ENCODE measurements at regions not wholly inside any gene's neighbourhood (a gene's known extent, or its start where the extent isn't known, plus 50 kb on each side); places are given as distances from the start of the nearest gene placed in this dataset.
"Not testable (repeated sequence)": the region's sequence is repeated elsewhere in the genome, so short reads cannot be mapped to it uniquely, and the experiment has no call there.

DNA sequence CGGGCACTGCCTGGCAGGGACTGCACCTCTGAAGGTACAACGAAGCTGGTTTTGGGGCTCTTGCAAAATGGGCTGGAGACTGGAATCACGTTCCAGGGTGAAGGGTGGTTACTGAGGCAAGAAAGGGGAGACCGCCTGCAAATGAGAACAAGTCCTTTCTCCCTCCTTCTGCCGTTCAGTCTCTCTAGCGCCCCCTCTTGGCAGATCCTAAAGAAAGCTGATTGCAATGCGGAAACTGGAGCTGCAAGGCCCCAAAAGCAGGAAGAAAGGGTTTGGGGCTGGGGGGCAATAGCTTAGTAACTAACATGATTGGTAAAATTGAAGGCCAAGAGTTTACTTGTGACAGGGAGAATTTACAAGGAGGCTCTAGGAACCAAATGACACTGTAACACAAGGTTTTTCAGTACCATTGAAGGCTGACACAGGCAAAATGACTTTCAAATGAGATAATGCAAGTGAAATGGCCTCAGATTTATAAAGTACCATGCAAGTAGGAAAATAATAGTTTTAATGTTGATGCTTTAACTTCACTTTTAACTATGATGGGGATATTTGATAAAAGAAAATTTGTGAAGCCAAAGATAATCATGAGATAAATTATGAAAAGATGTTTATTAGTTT is 222.7 kb upstream of the HAND2 start:
- DNase-seq = no peak

DNA sequence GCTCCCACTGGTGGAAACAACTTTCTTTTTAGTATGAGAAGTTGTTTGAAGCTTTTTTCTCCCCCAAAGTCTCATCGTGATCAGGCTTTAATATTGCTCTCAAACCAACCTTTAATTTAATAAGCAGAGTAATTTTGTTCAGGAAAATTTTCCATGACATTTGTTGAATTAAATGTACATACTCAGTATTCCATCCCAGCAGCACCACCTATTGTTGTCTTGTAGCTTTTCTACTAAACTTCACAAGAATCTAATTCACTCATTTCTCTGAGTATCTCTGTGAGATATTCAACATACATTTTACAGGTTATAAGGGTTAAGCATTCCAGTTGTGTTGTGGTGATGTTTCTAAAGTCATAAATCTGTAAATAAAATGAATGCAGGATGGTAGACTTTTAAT is 218.3 kb upstream of the HAND2 start:
- no peak for DNase-seq

DNA sequence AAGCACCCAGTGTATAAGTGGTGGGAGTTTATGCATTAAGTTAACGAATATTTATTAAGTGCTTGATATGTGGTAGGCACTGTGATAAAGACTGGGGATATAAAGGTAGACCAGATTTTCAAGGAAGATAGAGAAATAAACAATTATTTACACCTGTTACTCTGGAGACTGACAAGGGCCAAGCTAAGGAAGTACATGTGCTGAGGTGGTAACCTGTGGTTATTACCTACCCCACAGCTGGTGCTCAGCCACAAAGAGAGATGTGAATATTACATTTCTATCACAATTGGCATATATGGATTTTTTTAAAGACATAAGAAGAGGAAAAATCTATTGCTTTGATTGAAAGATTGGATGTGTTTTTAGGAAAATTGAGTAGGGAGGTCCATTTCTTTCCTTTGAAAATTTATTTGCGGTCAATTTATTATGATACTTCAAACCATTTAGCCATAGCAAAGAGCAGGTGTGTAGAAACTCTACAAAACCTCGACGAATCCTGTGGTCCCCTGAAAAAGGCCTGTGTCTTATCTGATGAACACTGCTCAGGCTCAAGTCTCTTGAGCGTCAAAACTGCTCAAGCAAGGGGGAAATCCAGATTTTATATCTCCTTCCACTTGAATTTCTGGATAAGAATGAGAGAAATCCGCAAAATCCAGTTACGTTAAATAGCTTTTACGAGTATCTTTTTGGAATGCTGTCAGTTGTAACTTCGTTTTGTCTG is 217.7 kb upstream of the HAND2 start:
- no peak for DNase-seq

DNA sequence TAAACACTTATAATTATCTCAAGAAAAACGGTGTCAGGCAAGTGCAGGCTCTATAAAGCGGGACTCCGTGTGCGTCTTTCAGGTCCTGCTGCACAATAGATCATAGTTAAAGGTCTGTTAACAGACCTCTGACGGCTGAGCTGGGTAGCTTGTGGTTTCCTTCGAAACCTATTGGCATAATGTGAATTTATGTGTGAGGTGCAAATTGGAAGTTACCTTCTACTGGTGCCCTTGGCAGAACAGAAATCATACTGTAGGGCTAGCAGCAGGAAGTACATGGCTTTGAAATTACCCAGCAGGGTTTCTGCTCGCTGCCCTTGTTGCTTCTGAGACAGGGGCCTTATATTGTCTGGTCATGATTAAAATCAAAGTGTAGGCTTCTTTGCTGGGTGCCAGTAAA is 216.4 kb upstream of the HAND2 start:
- no peak for DNase-seq

DNA sequence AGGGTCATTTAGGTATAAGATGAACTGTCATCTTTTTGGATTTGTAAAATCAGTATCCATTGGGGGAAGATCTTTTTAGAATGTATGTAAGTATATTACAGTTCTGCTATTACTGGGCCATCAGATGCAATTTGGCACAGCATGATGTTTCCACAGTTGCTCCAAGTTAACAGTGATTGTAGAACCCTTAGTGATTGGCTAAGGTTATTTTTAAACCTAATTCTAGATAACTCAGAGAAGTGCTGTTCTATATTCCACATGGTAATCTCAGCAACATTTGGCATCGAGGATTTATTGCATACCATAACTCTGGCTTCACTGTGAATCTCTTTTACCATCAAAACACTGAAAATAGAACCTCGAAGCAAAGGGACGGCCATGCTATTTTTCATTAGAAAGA is 215.7 kb upstream of the HAND2 start:
- no peak for DNase-seq

DNA sequence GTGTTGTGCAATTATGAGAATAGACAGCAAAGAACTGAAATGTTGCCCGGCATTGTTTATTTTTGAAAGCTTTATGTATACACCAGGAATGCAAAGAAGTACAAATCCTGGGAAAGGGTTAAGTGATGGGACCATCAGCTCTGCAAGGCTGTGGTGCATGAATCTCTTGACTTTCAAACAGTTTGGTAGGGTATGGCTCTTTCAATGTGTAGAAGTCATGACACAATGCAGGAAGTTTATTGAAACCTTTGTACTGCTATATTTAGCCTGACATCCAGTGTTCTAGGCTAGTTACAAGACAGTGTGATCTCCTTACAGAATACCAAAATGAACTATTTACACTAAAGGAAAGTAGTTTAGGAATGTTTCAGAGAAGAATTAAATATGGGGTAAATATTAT is 206.8 kb upstream of the HAND2 start:
- no peak for DNase-seq

DNA sequence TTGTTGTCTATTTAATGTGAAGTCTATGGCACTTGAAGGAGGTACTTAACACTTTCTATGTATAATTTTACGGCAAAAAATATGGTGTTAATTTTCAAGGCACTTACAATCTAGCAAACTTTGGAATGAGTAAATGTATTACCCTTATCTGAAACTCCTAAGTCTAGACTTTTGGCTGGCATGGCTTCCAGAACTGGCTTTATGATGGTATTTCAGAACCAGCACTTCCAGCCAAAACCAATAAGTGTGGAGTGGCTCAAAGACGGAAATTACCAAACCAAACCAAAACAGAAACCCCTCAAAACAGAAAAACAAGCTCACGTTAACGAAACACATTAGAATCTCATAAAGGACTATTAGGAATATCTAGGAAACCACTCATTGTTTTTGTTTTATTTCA is 205.6 kb upstream of the HAND2 start:
- no peak for DNase-seq

DNA sequence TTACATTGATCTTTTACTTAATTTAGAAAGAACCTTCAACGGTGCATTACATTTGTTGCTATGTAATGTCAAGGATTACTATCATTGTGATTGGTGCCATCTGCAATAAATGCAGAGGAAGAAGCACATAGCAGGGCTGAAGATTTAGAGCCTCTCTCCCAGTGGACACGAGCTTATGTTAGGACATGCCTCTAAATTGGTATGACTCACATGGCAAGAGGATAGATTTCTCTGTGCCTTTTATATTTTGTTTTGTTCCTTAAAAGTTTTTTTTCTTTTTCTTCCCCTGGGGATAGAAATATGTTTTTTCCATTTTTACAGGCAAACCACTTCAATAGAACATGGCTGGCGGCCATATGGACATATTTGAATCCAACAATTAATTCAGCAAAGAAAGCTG is 205.0 kb upstream of the HAND2 start:
- DNase-seq = no peak

DNA sequence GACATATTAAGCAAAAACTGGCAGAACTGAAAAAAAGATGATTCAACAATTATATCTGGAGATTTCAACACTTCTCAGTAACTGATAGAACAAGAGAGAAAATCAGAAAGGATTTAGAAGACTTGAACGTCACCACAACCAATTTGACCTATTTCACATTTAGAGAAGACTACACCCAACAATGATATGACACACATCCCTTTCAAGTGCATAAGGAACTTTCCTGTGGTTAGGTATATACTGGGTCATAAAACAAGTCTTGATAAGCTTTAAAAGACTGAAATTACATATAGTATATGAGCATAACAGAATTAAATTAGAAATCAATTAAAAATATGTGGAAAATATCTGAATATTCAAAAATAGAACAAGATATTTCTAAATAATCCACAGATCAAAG is 201.2 kb upstream of the HAND2 start:
- DNase-seq = no peak

DNA sequence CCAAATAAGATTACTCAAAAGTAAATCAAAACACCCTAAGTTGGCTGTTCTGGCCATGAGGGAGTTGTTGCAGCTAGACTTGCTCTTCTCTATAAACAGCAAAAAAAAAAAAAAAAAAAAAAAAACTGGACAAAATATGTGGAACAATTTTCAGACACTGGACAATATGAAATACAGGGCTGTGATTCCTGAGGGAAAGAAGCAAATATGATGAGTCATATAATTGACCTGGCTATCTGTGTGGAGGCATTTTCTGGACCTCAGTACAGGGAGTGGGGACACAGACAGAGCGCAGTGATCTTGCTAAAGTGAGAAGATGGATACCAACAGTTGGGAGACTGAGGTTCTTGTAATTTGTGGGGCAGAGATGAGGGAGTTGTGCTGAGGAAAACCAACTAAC is 192.0 kb upstream of the HAND2 start:
- DNase-seq = no peak

DNA sequence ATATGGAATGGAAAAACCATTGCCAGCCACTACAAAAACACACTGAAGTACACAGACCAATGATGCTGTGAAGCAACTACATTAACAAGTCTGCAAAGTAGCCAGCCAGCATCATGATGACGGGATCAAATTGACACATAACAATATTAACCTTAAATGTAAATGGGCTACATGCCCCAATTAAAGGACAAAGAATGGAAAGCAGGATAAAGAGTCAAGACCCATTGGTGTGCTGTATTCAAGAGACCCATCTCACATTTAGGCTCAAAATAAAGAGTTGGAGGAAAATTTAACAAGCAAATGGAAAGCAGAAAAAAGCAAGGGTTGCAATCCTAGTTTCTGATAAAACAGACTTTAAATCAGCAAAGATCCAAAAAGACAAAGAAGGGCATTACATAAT is 188.5 kb upstream of the HAND2 start:
- DNase-seq = not testable (repeated sequence)

DNA sequence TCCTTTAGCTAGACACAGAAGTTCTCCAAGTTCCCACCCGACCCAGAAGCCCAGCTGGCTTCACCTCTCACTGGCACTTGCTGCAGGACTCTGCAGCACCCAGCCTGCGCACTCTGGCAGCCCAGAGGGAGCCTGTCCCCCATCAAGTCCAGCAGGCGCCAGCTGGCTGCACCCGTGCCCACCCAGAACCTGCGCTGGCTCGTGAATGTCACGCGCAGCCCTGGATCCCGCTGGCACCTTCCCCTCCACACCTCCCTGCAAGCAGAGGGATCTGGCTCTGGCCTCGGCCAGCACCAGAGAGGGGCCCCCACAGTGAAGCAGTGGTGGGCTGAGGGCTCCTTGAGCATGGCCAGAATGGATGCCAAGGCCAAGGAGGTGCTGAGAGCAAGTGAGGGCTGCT is 187.6 kb upstream of the HAND2 start:
- DNase-seq = no peak

DNA sequence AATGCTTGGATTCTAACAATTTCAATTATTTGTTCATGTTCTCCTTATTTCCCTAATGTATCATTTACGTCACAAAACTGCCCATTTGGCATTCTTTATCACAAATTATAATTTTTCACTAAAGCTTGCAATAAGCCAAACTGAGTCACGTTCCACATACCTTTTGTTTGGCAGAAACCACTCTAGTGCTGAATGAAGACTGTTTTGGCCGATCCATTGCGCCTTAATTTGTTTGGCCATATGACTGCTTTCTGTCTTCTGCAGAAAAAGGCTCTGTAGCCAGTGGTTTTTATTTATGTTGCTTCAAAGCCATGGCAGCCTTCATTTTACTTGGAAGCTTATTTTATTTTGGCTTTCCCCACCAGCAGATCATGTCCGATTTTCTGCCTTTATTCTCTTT is 184.4 kb upstream of the HAND2 start:
- no peak for DNase-seq

DNA sequence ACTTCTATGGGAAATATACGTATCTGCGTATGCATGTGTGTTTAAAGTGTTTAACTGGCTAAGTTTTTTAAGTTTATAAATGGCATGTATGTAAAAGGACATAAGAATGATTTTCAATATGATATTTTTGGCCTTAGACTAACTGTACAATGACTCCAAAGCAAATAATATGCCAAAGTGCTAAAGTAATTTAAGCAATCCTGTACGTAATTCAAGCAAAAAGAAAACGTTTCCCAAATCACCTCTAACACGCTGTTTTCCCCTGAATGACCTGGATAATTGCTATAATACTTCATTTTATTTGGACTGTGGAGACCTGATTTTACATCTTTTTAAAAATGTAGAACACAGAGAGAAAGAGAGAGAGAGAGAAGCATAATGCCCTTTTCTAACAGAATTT is 183.0 kb upstream of the HAND2 start:
- DNase-seq = no peak

DNA sequence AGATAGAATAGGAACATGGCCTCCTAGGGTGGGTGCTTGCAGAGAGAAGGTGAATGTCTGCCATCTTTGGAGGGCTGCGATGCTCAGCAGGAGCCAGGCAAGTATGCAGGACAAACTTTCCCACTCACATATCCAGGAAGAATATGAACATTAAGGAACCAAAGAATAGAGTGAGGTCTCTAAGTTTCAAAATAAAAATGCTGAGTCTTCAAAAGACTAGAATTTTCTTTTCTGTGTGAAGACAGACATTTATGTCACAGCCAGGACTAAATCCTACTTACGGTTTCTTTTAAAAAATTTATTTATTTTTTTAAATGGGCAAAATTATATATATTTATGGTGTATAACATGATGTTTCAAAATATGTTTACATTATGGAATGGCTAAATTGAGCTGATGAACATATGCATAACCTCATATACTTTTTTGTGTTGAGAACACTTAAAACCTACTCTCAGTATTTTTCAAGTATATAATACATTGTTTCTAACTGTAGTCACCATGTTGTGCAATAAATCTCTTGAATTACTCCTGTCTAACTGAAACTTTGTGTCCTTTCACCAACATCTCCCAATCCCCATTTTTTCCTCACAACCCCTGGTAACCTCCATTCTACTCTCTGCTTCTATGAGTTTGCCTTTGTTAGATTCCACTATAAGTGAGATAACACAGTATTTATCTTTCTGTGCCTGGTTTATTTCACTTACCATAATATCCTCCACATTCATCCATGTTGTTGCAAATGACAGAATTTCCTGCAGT is 177.8 kb upstream of the HAND2 start:
- DNase-seq = no peak

DNA sequence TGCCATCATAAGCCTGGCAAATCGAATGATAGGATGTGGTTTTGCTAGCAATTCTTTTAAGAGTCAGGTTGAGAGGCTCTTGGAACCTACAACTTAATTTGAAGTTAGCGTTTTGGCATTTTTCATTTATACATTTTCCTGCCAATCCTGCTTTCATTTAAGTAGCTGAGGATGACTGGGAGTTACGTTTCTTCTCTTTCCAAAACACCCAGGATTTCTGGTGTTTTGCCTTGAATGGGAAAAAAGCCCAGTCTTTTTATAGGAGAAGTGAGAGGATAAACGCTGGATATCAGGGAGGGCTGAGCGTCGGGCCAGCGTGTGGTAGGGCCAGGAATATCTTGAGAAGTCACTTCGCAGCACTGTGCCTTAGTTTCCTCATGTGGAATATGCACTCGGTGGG is 174.2 kb upstream of the HAND2 start:
- no peak for DNase-seq

DNA sequence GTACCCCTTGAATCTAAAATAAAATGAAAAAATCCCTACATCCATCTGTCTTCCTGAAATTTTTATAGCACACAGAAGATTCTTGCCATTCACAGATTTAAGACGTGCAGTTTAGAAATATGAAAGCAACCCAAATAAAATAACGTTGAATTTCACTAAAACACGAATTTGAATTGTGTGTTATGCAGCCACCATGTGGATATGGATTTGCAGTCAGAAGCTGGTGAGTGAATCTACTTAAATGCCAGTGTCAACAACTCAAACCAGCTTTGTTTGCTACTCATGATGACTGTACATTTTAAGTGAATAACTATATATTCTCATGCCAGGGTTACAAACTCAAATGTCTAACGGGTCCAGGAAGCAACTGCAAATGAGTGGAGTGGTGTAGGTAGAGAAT is 173.0 kb upstream of the HAND2 start:
- no peak for DNase-seq

DNA sequence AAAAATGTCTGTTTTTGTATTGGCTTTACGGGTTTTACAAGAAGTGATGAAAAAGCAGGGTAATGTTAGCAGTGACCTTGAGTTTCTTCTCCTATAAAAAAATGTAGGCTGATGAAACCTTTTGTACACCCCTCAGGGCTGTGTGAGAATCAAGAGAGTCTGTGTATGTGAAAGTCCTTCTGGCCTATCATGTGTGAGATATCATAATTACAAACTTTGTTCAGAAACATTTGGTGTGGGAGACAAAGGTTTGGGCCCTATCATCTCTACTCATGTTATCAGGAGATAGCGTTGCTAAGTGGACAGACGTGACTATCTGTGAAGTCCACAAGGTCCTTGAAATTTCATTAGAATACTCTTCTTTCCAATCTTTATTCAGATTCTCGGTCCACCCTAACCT is 170.6 kb upstream of the HAND2 start:
- no peak for DNase-seq

DNA sequence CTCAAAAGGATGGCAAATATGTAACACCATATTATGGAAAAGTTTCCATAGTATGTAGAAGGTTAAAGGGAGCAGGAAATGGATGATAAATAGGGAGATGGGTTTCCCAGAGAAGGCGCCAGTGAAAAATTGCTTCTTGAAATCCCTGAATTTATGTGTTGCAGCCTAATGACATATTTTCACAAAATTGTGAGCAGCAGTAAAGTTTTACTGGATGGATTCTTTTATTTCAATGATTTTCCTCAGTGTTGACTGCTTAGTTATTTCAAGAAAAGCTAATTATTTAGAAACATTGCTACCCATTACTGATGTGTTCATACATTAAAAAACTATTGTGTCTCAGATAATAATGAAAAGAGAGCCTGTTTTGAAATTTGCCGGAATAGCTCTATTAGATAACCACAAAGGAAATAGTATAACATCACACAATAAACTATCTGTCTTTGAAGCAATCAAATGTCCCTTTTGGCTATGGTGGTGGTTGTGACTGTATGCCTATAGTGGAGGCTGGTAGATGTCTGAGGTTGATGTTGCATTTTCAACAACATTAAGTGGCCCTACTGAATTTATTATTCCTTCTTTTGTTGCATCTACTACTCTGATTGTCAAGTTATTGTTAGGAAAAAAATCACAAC is 169.9 kb upstream of the HAND2 start:
- no peak for DNase-seq

DNA sequence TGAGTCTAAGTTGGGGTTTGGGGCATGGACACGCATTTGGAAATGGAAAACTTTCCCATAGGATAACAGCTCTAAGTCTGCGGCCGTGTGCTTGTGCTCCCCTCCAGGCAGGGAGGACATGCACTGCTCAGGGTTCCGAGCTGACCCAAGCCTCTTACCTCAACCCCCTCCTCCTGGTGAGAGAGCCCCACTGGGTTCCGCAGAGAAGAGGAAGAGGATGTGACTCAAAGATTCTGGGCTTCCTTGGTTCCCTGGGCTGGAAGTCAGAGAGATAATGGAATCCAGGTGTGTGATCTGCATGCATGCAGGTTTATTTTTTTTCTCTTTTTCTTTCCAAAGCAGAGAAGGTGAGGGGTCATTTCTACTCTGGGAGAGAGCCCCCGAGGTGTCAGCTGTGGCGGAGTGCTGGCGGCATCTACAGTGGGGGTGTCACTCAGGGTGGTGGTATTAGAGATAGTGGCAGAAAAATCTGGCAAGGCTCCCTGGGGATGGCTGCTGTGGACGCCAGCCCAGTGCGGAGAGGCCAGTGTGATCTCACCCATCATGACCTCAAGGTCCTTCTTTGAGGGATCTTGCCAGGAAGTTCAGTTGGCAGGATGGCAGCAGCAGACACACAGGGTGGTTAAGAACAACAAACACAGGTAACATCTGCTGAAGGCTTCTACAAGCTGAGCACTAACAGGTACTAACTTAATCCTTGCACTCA is 168.7 kb upstream of the HAND2 start:
- no peak for DNase-seq

DNA sequence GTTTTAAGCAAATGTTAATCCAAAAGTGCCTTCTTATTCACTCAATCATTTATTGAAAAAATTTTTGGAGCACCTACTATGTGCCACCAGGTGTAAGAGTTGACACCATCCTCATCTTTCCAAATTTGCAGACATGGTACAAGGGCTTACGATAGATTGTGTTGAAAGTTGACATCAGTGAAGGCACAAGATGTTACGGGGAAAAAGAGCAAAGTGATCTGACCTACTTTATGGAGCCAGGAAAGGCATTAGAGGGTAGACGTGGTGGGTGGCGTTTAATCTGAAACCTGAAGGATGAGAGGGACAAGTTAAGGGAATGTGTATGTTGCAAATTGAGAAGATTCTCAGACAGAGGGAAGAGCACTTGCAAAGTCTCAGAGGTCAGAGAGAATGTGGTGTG is 167.8 kb upstream of the HAND2 start:
- no peak for DNase-seq

DNA sequence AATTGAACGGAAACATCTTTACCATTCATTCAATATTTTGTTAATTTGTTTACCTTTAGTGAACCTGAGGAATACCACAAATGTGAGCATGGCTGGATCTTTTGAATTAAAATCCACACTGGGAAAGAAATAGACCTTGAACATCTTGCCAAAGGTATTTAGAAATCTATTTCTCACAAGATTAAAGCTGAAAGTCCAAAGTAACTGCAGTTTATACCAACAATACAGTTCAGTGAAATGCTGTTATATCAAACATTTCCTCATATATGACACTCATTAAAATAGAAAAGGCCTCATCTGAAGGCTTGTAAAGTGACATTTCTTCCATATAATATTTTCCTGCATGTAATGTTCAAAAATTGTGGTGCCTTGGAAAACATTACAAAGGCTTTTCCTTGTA is 166.5 kb upstream of the HAND2 start:
- DNase-seq = no peak

DNA sequence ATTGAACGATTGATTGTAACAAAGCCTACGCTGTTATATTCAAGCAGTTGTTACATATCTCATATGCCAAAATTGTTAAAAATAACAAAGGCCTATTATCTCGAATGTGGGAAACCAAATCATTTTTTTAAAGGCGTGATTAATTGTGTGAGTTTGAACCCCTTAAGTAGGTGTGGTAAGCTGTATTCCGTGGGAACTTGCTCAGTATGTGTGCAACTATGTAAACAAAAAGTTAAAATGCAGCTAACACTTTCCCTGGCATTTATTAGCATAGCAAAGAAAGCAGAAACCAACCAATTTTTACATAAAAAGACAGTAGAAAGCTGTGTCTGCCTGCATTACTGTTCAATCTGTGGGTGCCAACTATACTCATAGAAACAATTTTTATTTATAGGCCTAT is 166.0 kb upstream of the HAND2 start:
- no peak for DNase-seq

Measured in NCI-H1092 (cell line).